Tibial nerve (tissue), 4 donors: ENCODE measurements at regions not wholly inside any gene's neighbourhood (a gene's known extent, or its start where the extent isn't known, plus 50 kb on each side); places are given as distances from the start of the nearest gene placed in this dataset.
A peak's percentile ranks its signal among the peaks of the same experiment; 100 is the strongest.

Source experiments
- DNase-seq, 2 donors: peaks; one replicate each; pipeline ENCODE4 v3.0.0-alpha.2; 2019; ENCODE audit warnings: low spot score in 2 of 2
- H3K27ac ChIP-seq, 4 donors: fragments of 200-600 bp; sonication (generic) in 3 of 4; one replicate each; pipeline ENCODE4 v1.5.1; 2017 to 2019; ENCODE audit warnings: mild to moderate bottlenecking in 1 of 4
- H3K27me3 ChIP-seq, 2 donors: fragments of 200-600 bp; sonication (generic) in 1 of 2; one replicate each; pipeline versions ENCODE4 v1.5.1 to v1.6.0; 2017 to 2019
- H3K36me3 ChIP-seq, 3 donors: fragments of 200-600 bp; sonication (generic); one replicate each; pipeline ENCODE4 v1.5.1; 2018 to 2019
- H3K4me1 ChIP-seq, 4 donors: fragments of 200-600 bp; sonication (generic) in 3 of 4; one replicate each; pipeline ENCODE4 v1.5.1; 2017 to 2019
- H3K4me3 ChIP-seq, 4 donors: fragments of 200-600 bp; sonication (generic) in 3 of 4; one replicate each; pipeline ENCODE4 v1.5.1; 2017 to 2019; ENCODE audit warnings: mild to moderate bottlenecking in 1 of 4, moderate library complexity in 1 of 4
- H3K9me3 ChIP-seq, 4 donors: fragments of 200-600 bp; sonication (generic) in 3 of 4; one replicate each; pipeline ENCODE4 v1.5.1; 2017 to 2019
- CTCF ChIP-seq, 5 experiments: fragments of 200-600 bp in 3 of 5; fragments of 450-650 bp in 2 of 5; sonication (generic) in 3 of 5; IDR thresholded peaks; one replicate each; pipeline ENCODE4 v1.5.1; 2016 to 2019; ENCODE audit warnings: antibody characterized with exemption in 5 of 5, mild to moderate bottlenecking in 3 of 5, moderate library complexity in 2 of 5
- EP300 ChIP-seq, 2 donors: sonication (generic); formaldehyde crosslinking; IDR thresholded peaks; one replicate each; pipeline ENCODE4 v1.6.1; 2017; ENCODE audit warnings: antibody characterized with exemption in 2 of 2, mild to moderate bottlenecking in 1 of 2
- POLR2A ChIP-seq, 2 donors: fragments of 450-650 bp; IDR thresholded peaks; one replicate each; pipeline ENCODE4 v1.6.1; 2017; ENCODE audit warnings: antibody characterized with exemption in 2 of 2, mild to moderate bottlenecking in 2 of 2, moderate library complexity in 2 of 2
- WGBS, 2 donors: methylation state at CpG; one replicate each; pipeline ENCODE4 v1.1.5; 2018; 5-methylcytosine and 5-hydroxymethylcytosine counted together

GRCh38 chr14:66395300-66395699 is 90.9 kb upstream of the CCDC196 start:
- Histone ChIP-seq H3K36me3 (no peaks in the 10 kb centered on the region), H3K27ac (no peak overlapping the region), H3K4me1 (no peaks in the 10 kb centered on the region), H3K27me3 (no peaks in the 10 kb centered on the region), H3K9me3 (no peaks in the 10 kb centered on the region), H3K4me3 (no peak overlapping the region)
- TF ChIP-seq EP300 (IDR thresholded peaks at IDR 0.05): no peak
- no peak for TF ChIP-seq POLR2A (IDR thresholded peaks at IDR 0.05)
- WGBS, 2 donors: 22 to 35% methylated on average over 1 of the region's 1 CpG
- DNase-seq: no peak

DNA sequence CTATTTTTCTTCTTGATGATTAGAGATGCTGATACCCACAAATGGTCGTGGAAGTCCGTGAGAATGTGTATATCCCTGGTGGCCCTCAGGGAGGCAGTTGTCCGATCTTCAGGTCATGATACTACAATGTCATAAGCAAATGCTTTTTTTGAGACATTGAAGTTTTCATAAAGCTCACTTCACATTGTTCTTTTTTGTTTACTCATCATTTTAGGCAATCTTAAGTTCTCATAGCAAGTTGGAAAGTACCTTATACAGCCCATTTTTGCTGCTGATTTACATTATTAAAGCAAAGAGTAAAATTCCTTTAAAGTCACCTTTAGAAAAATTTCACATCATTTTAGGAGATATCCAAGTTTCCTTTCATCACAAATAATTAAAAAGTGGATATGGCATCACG is 90.0 kb upstream of the CCDC196 start:
- Histone ChIP-seq H3K9me3 (no peaks in the 10 kb centered on the region), H3K27me3 (no peaks in the 10 kb centered on the region), H3K4me3 (no peak overlapping the region), H3K4me1 (no peaks in the 10 kb centered on the region), H3K36me3 (no peaks in the 10 kb centered on the region), H3K27ac (no peak overlapping the region)
- no peak for DNase-seq
- no peak for TF ChIP-seq EP300 (IDR thresholded peaks at IDR 0.05)
- no peak for TF ChIP-seq CTCF (IDR thresholded peaks at IDR 0.05)
- no peak for TF ChIP-seq POLR2A (IDR thresholded peaks at IDR 0.05)
- WGBS, 2 donors: 89 to 92% methylated on average over 4 of the region's 4 CpGs

DNA sequence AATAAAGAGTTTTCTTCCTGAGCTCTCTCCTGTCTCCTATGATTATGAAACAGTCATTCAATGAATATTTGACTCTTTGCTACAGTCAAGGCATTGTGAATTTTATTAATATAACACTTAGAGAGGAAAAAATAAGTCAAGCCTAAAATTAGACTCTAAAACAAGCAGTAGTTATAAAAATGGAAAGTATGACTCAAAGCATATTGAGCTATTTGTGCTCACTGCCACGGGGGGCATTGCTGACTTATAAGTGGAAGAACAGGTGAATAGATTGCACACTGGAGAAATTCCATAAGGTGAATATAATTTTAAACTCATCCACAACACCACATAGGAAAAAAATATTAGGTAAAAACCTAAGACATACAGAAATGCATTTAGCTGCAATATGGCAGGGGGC is 87.7 kb upstream of the CCDC196 start:
- H3K4me3 ChIP-seq: no peak overlapping the region
- TF ChIP-seq CTCF (IDR thresholded peaks at IDR 0.05) (no peak), EP300 (IDR thresholded peaks at IDR 0.05) (no peak), POLR2A (IDR thresholded peaks at IDR 0.05) (no peak)
- H3K4me1 ChIP-seq: peaks cover 0 to 6% (median 0%) of the 10 kb centered on the region in 4 donors
- no peaks in the 10 kb centered on the region for H3K36me3 ChIP-seq
- H3K27me3 ChIP-seq: no peaks in the 10 kb centered on the region
- no peaks in the 10 kb centered on the region for H3K9me3 ChIP-seq
- WGBS, 2 donors: 39 to 50% methylated on average over 1 of the region's 1 CpG
- H3K27ac ChIP-seq: no peak overlapping the region
- DNase-seq: no peak

- Histone ChIP-seq H3K36me3 (no peaks in the 10 kb centered on the region), H3K27me3 (no peaks in the 10 kb centered on the region), H3K27ac (no peak overlapping the region), H3K4me1 (peaks cover 0 to 6% (median 0%) of the 10 kb centered on the region in 4 donors), H3K9me3 (no peaks in the 10 kb centered on the region), H3K4me3 (no peak overlapping the region)
- no peak for TF ChIP-seq POLR2A (IDR thresholded peaks at IDR 0.05)
- TF ChIP-seq CTCF (IDR thresholded peaks at IDR 0.05): peak in 1 of 5 experiments; percentile 34
- DNase-seq: no peak
- 49% methylated on average over 1 of the region's 1 CpG for WGBS, 2 donors
Measured at GRCh38 chr14:66401449-66402095, 84.6 kb upstream of the CCDC196 start.

GRCh38 chr14:66403183-66403582 is 83.0 kb upstream of the CCDC196 start:
- Histone ChIP-seq H3K4me3 (no peak overlapping the region), H3K9me3 (peaks cover 0 to 3% (median 0%) of the 10 kb centered on the region in 4 donors), H3K4me1 (peaks cover 0 to 6% (median 0%) of the 10 kb centered on the region in 4 donors), H3K27me3 (no peaks in the 10 kb centered on the region), H3K27ac (no peak overlapping the region), H3K36me3 (no peaks in the 10 kb centered on the region)
- 15 to 20% methylated on average over 5 of the region's 5 CpGs for WGBS, 2 donors
- TF ChIP-seq POLR2A (IDR thresholded peaks at IDR 0.05) (no peak), CTCF (IDR thresholded peaks at IDR 0.05) (peak; percentile 12 to 38 (median 22)), EP300 (IDR thresholded peaks at IDR 0.05) (no peak)
- DNase-seq: no peak
